NCI-H1105 (cell line): ENCODE measurements at regions not wholly inside any gene's neighbourhood (a gene's known extent, or its start where the extent isn't known, plus 50 kb on each side); places are given as distances from the start of the nearest gene placed in this dataset.
"Not testable (repeated sequence)": the region's sequence is repeated elsewhere in the genome, so short reads cannot be mapped to it uniquely, and the experiment has no call there.

Experiments used
- DNase-seq: peaks from one replicate; lab custom pipeline; 2025; lab: John Stamatoyannopoulos, UW

GRCh38 chrX:25442499-25442898 is 426.7 kb upstream of the ARX start:
- no peak for DNase-seq

- DNase-seq, result no peak
Measured at GRCh38 chrX:25433307-25433706, 417.5 kb upstream of the ARX start.

GRCh38 chrX:25432396-25432795 is 416.6 kb upstream of the ARX start:
- no peak for DNase-seq

GRCh38 chrX:25427873-25428555 is 412.2 kb upstream of the ARX start:
- no peak for DNase-seq

- DNase-seq, result not testable (repeated sequence)
Measured at GRCh38 chrX:25404163-25404562, 388.4 kb upstream of the ARX start.

- no peak for DNase-seq
Measured at GRCh38 chrX:25389266-25389665, 373.5 kb upstream of the ARX start.

GRCh38 chrX:25383196-25383595 is 367.4 kb upstream of the ARX start:
- DNase-seq, result peak; percentile 27

GRCh38 chrX:25356456-25356855 is 340.7 kb upstream of the ARX start:
- DNase-seq, result no peak

GRCh38 chrX:25344161-25344936 is 328.6 kb upstream of the ARX start:
- DNase-seq, result no peak

- no peak for DNase-seq
Measured at GRCh38 chrX:25343060-25343459, 327.3 kb upstream of the ARX start.

- no peak for DNase-seq
Measured at GRCh38 chrX:25337841-25338240, 322.1 kb upstream of the ARX start.

GRCh38 chrX:25300994-25301393 is 285.2 kb upstream of the ARX start:
- DNase-seq, result no peak

- DNase-seq, result no peak
Measured at GRCh38 chrX:25296850-25297249, 281.1 kb upstream of the ARX start.

GRCh38 chrX:25295466-25295865 is 279.7 kb upstream of the ARX start:
- DNase-seq, result no peak

GRCh38 chrX:25290132-25290531 is 274.4 kb upstream of the ARX start:
- no peak for DNase-seq

- no peak for DNase-seq
Measured at GRCh38 chrX:25288676-25289075, 272.9 kb upstream of the ARX start.

GRCh38 chrX:25287521-25287920 is 271.8 kb upstream of the ARX start:
- no peak for DNase-seq

GRCh38 chrX:25285598-25285997 is 269.8 kb upstream of the ARX start:
- no peak for DNase-seq

GRCh38 chrX:25279510-25279909 is 263.7 kb upstream of the ARX start:
- DNase-seq, result no peak

GRCh38 chrX:25278341-25278740 is 262.6 kb upstream of the ARX start:
- DNase-seq, result no peak

- DNase-seq, result no peak
Measured at GRCh38 chrX:25277574-25277973, 261.8 kb upstream of the ARX start.

GRCh38 chrX:25275159-25275558 is 259.4 kb upstream of the ARX start:
- DNase-seq, result no peak

GRCh38 chrX:25241461-25241860 is 225.7 kb upstream of the ARX start:
- no peak for DNase-seq

- no peak for DNase-seq
Measured at GRCh38 chrX:25226151-25226550, 210.4 kb upstream of the ARX start.
